ENCODE measurements at regions not wholly inside any gene's neighbourhood (a gene's known extent, or its start where the extent isn't known, plus 50 kb on each side); places are given as distances from the start of the nearest gene placed in this dataset.

- POLR2A ChIA-PET (ENCODE audit: unreplicated experiment) = no interaction called here
- intact Hi-C loops (cut with micrococcal nuclease) = no loop called here
- H3K79me2 ChIP-seq (ENCODE audit: low read length) = no peaks in the 10 kb centered on the region
Measured at GRCh38 chr14:105859717-105860614, 333.6 kb downstream of the TMEM121 start.

GRCh38 chr14:105860615-105861580, 334.5 kb downstream of the TMEM121 start:
- Histone ChIP-seq H3K36me3 (ENCODE audit: low read depth, low read length) (no peaks in the 10 kb centered on the region), H4K20me1 (ENCODE audit: low read length) (no peaks in the 10 kb centered on the region), H3K27ac (ENCODE audit: low read length) (no peak overlapping the region), H3K9ac (ENCODE audit: low read length) (no peak overlapping the region), H3K4me2 (ENCODE audit: low read length) (no peak overlapping the region), H3K9me2 (replicated peaks; ENCODE audit: low read length) (no peaks in the 10 kb centered on the region), H3K4me1 (ENCODE audit: insufficient read depth, low read length) (no peaks in the 10 kb centered on the region), H3K27me3 (ENCODE audit: low read length) (no peaks in the 10 kb centered on the region), H3F3A (ENCODE audit: low read length, unreplicated experiment) (no peaks in the 10 kb centered on the region), H3K4me3 (ENCODE audit: low read length) (no peak overlapping the region), H2AFZ (ENCODE audit: low read length) (no peak overlapping the region), H3K9me3 (ENCODE audit: low read length) (no peaks in the 10 kb centered on the region), H3K79me2 (ENCODE audit: low read length) (no peaks in the 10 kb centered on the region)
- no peak for TF ChIP-seq EZH2phosphoT487 (IDR thresholded peaks at IDR 0.05; ENCODE audit: borderline replicate concordance, low read length)
- no peak for TF ChIP-seq EZH2 (IDR thresholded peaks at IDR 0.05; ENCODE audit: low read length, unreplicated experiment)
- no peak for TF ChIP-seq CTCF (conservative IDR thresholded peaks at IDR 0.05; ENCODE audit: low read depth, low read length)
- ATAC-seq = no peak
- no peak for DNase-seq
- POLR2A ChIA-PET (ENCODE audit: unreplicated experiment) = no interaction called here
- CTCF ChIA-PET = no interaction called here
- BruUV-seq (replicated peaks) = no TSS peak
- intact Hi-C loops (cut with micrococcal nuclease) = no loop called here

More at GRCh38 chr14:105859717-105860614, 333.6 kb downstream of the TMEM121 start:
- CTCF ChIA-PET = no interaction called here
- BruUV-seq (replicated peaks) = no TSS peak
- H4K20me1 ChIP-seq (ENCODE audit: low read length) = no peaks in the 10 kb centered on the region
- H3K4me3 ChIP-seq (ENCODE audit: low read length) = no peak overlapping the region
- no peaks in the 10 kb centered on the region for H3K27me3 ChIP-seq (ENCODE audit: low read length)
- TF ChIP-seq CTCF (conservative IDR thresholded peaks at IDR 0.05; ENCODE audit: low read depth, low read length) = no peak
- TF ChIP-seq EZH2 (IDR thresholded peaks at IDR 0.05; ENCODE audit: low read length, unreplicated experiment) = no peak
- no peak for TF ChIP-seq EZH2phosphoT487 (IDR thresholded peaks at IDR 0.05; ENCODE audit: borderline replicate concordance, low read length)
- H3K9me3 ChIP-seq (ENCODE audit: low read length) = no peaks in the 10 kb centered on the region
- no peak overlapping the region for H3K4me2 ChIP-seq (ENCODE audit: low read length)
- no peak for DNase-seq
- no peaks in the 10 kb centered on the region for H3K4me1 ChIP-seq (ENCODE audit: insufficient read depth, low read length)
- no peak overlapping the region for H2AFZ ChIP-seq (ENCODE audit: low read length)
- no peaks in the 10 kb centered on the region for H3K9me2 ChIP-seq (replicated peaks; ENCODE audit: low read length)
- no peak for ATAC-seq
- H3K36me3 ChIP-seq (ENCODE audit: low read depth, low read length) = no peaks in the 10 kb centered on the region
- no peak overlapping the region for H3K9ac ChIP-seq (ENCODE audit: low read length)
- H3F3A ChIP-seq (ENCODE audit: low read length, unreplicated experiment) = no peaks in the 10 kb centered on the region
- H3K27ac ChIP-seq (ENCODE audit: low read length) = no peak overlapping the region
